HG03039 (cell line): ENCODE measurements at regions not wholly inside any gene's neighbourhood (a gene's known extent, or its start where the extent isn't known, plus 50 kb on each side); places are given as distances from the start of the nearest gene placed in this dataset.

Experiments
- ATAC-seq: cut with Tn5 transposase; IDR thresholded peaks from one replicate; pipeline ENCODE4 v1.9.1; 2021; ENCODE audit warnings: mild to moderate bottlenecking, moderate library complexity; ENCODE audit not compliant: unreplicated experiment

DNA sequence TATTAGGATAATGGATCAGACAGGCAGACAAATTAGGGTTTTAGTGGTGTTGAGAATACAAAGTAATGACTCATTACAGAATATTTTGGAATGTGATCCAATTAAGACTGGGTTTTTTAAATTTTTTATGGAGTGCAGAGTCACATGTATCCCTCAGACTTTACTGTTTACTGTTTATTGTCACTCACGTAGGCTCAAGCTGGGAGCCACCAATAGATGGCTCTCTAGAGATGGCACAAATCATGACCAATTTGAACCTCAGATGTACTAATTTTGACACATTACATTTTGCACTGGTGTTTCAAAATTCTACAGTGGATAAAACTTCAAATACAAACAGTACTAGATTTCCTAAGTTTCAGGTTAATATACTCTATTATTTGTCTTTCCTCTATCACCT, 53.6 kb upstream of the ANO3 start:
- no peak for ATAC-seq
